ENCODE measurements at regions not wholly inside any gene's neighbourhood (a gene's known extent, or its start where the extent isn't known, plus 50 kb on each side); places are given as distances from the start of the nearest gene placed in this dataset.

DNA sequence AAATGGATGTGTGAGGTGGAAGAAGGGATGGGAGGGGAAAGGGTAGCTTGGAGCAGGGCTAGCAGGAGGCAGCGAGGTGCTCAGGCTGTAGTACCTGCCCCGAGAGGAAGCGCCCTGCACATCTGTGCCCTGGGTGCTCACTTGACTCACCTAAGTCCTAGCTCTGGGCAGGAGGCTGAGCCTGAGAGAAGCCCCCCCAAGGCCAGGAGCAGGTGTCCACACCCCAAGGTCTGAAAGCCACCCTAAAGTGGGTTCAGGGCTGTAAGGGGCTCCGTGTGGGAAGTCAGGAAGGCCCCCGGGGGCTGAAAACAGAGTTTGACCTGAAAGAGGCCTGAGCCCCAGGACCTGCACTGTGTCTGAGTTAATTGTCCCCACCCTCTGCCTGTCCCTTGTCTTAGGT lies 95.8 kb upstream of the PODXL start:
- DNase-seq (no peak), ATAC-seq (no peak)
- Histone ChIP-seq H3K27ac (no peak overlapping the region), H3K4me3 (no peak overlapping the region), H3K27me3 (no peaks in the 10 kb centered on the region), H3K9me3 (no peaks in the 10 kb centered on the region), H3K4me1 (no peaks in the 10 kb centered on the region), H3K36me3 (replicated peaks in 1 of 2; ENCODE audit: insufficient read depth in 1 of 2, low read depth in 2 of 2) (no peaks in the 10 kb centered on the region)
- intact Hi-C loops (cut with DNase I), result loop anchor here (5.0 to 10.0 kb wide), 2 partner anchors 87 to 145 kb away; no protein-coding TSS in a partner anchor
- 87 to 88% methylated on average over 3 to 5 of the region's 5 CpGs for WGBS, 2 donors
- no peak for TF ChIP-seq CTCF (IDR thresholded peaks at IDR 0.05)
- TF ChIP-seq POLR2A (IDR thresholded peaks at IDR 0.05), result no peak

DNA sequence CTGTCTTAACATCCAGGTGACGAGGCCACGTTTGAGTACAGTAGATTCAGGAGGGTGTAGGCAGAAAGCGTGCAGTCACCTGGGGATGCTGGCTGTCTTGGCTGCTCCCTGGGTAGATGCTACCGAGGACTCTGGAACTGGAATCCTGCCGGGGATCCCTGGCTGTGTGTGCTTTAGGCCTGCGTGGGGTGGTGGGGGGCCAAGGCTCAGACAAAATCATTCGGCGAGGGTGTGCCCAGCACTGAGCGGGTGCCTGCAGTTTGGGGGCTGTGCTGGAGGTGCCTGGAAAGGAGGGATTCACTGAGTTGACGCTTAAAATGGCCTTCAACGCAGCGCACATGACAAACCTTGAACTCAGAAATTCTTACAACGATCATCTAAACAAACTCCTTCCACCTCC lies 93.5 kb upstream of the PODXL start:
- H3K4me3 ChIP-seq, result no peak overlapping the region
- H3K9me3 ChIP-seq, result no peaks in the 10 kb centered on the region
- no peaks in the 10 kb centered on the region for H3K4me1 ChIP-seq
- WGBS, 2 donors, result 76 to 87% methylated on average over 13 of the region's 13 CpGs
- H3K27ac ChIP-seq, result no peak overlapping the region
- no peak for DNase-seq
- no peak for TF ChIP-seq CTCF (IDR thresholded peaks at IDR 0.05)
- H3K27me3 ChIP-seq, result no peaks in the 10 kb centered on the region
- no peak for ATAC-seq
- intact Hi-C loops (cut with DNase I), result loop anchor here (5.0 to 10.0 kb wide), 2 partner anchors 85 to 143 kb away; no protein-coding TSS in a partner anchor
- H3K36me3 ChIP-seq (replicated peaks in 1 of 2; ENCODE audit: insufficient read depth in 1 of 2, low read depth in 2 of 2), result no peaks in the 10 kb centered on the region

DNA sequence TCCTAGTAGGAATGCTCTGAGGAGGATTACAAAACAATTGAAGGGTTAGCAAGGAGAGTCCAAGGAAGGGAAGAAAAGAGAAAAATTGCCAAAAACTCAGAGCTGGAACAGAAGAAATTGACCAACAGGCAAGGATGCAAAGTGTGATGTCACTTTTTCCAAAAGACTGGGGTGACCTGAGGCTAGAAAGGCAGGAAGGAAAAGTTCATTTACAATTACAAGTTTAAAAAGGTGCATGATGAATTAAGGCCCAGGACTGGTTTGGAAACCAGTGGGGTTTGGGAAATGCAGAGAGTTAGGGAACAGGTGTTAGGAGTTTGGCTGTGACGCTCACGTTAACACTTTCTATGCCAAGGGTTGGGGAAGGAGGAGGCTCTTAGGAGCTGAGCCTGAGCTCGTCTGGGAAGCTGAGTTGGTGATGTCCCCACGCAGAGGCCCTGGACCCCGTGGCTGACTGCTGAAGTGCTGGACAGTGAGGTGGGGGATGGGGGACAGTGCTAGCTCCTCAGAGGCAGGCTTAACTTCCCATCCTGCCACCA lies 92.6 kb upstream of the PODXL start:
- no peaks in the 10 kb centered on the region for H3K36me3 ChIP-seq (replicated peaks in 1 of 2; ENCODE audit: insufficient read depth in 1 of 2, low read depth in 2 of 2)
- H3K27me3 ChIP-seq, result no peaks in the 10 kb centered on the region
- H3K4me3 ChIP-seq, result no peak overlapping the region
- intact Hi-C loops (cut with DNase I), result no loop called here
- no peak for ATAC-seq
- no peaks in the 10 kb centered on the region for H3K9me3 ChIP-seq
- WGBS, 2 donors, result 44 to 61% methylated on average over 5 of the region's 5 CpGs
- H3K27ac ChIP-seq, result no peak overlapping the region
- TF ChIP-seq CTCF (IDR thresholded peaks at IDR 0.05) (no peak), POLR2A (IDR thresholded peaks at IDR 0.05) (no peak)
- no peaks in the 10 kb centered on the region for H3K4me1 ChIP-seq
- no peak for DNase-seq

- no peak for DNase-seq
Measured at GRCh38 chr7:131648491-131648890, 92.1 kb upstream of the PODXL start.

More at GRCh38 chr7:131648491-131648890, 92.1 kb upstream of the PODXL start:
- no peak for ATAC-seq
- TF ChIP-seq CTCF (IDR thresholded peaks at IDR 0.05) (no peak), POLR2A (IDR thresholded peaks at IDR 0.05) (no peak)
- intact Hi-C loops (cut with DNase I), result no loop called here
- Histone ChIP-seq H3K4me1 (no peaks in the 10 kb centered on the region), H3K27me3 (no peaks in the 10 kb centered on the region), H3K4me3 (no peak overlapping the region), H3K27ac (no peak overlapping the region), H3K36me3 (replicated peaks in 1 of 2; ENCODE audit: insufficient read depth in 1 of 2, low read depth in 2 of 2) (no peaks in the 10 kb centered on the region), H3K9me3 (no peaks in the 10 kb centered on the region)
- WGBS, 2 donors, result 54 to 76% methylated on average over 3 of the region's 3 CpGs

Measured in body of pancreas (tissue), 4 donors.